ENCODE measurements at regions not wholly inside any gene's neighbourhood (a gene's known extent, or its start where the extent isn't known, plus 50 kb on each side); places are given as distances from the start of the nearest gene placed in this dataset.
A peak's percentile ranks its signal among the peaks of the same experiment; 100 is the strongest.

DNA sequence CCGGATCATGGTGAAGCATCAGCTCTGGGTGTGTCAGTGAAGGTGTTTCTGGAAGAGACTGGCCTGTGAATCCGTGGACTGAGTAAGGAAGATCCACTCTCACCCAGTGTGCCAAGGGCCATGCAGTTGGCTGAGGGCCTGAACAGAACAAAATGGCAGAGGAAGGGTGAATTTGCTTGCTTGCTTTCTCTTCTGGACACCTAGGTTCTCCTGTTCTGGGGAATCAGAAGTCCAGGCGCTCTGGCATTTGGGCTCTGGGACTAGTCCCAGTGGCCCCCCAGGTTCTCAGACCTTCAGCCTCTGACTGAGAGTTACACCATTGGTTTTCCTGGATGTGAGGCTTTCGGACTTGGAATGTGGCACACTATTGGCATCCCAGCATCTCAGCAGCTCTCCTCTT, 1170.8 kb downstream of the TBC1D22A start:
- peak overlapping the region in 1 of 10 donors; percentile 42 for H3K4me3 Mint-ChIP-seq
- DNase-seq (no peak), ATAC-seq (no peak)
- H3K9me3 Mint-ChIP-seq: peaks cover 6 to 42% (median 27%) of the 10 kb centered on the region in 9 donors
- H3K27me3 Mint-ChIP-seq: peaks cover 0 to 10% (median 9%) of the 10 kb centered on the region in 5 donors
- no peak overlapping the region for H3K27ac Mint-ChIP-seq
- peaks cover 0 to 6% (median 0%) of the 10 kb centered on the region in 4 donors for H3K4me1 Mint-ChIP-seq
- H3K36me3 Mint-ChIP-seq: peaks cover 0 to 19% (median 0%) of the 10 kb centered on the region in 3 donors
- POLR2A ChIA-PET: no interaction called here

DNA sequence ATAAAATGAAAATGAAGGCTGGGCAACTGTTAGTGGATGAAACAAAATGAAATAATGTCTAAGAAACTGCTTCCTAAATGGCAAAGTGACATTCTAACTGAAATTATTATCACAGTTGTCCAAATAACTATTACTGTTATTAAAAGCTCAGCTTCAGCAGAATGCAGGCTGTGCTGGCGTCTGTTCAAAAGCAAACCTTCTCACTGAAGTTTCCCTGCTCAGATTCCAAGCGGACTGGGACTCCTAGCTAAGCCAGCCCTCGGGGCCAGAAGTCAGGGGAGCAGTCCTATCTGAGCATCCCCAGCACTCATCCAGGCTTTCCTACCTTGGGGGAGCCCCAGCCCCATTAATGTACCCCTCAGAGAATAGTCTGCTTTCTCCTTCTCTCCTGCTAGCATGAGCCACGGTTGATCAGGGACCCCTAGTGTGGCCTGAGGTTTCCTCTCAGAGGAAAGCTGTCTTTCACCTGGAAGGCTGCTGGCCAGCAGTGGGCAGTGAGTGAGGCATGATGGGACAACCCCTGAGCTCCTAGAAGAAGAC, 1167.3 kb downstream of the TBC1D22A start:
- Mint-ChIP-seq H3K27ac (no peak overlapping the region), H3K4me1 (peaks cover 0 to 10% (median 0%) of the 10 kb centered on the region in 4 donors), H3K4me3 (no peak overlapping the region), H3K36me3 (peaks cover 0 to 14% (median 0%) of the 10 kb centered on the region in 3 donors), H3K27me3 (peaks cover 1 to 39% (median 15%) of the 10 kb centered on the region in 5 donors), H3K9me3 (peaks cover 0 to 18% (median 14%) of the 10 kb centered on the region in 9 donors)
- ATAC-seq: no peak
- DNase-seq: no peak
- POLR2A ChIA-PET: interaction anchor here (0.6 kb wide), 1 partner anchor 10 kb away, joined by 3 read pairs; no protein-coding TSS in a partner anchor

DNA sequence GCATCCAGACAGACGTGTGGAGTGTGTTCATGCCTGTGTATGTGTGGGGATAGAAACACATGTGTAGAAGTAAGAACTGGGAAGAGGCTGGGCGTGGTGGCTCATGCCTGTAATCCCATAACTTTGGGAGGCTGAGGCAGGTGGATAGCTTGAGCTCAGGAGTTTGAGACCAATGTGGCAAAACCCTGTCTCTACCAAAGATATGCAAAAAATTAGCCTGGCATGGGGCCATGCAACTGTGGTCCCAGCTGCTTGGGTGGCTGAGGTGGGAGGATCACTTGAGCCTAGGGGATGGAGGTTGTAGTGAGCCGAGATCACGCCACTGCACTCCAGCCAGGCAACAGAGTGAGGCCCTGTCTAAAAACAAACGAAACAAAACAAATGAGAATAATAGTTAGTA, 1166.6 kb downstream of the TBC1D22A start:
- DNase-seq: no peak
- POLR2A ChIA-PET: no interaction called here
- Mint-ChIP-seq H3K27ac (no peak overlapping the region), H3K27me3 (peaks cover 1 to 39% (median 15%) of the 10 kb centered on the region in 5 donors), H3K36me3 (peaks cover 0 to 7% (median 0%) of the 10 kb centered on the region in 3 donors), H3K4me1 (peaks cover 0 to 10% (median 0%) of the 10 kb centered on the region in 4 donors), H3K9me3 (peaks cover 0 to 11% (median 8%) of the 10 kb centered on the region in 9 donors), H3K4me3 (no peak overlapping the region)
- no peak for ATAC-seq

DNA sequence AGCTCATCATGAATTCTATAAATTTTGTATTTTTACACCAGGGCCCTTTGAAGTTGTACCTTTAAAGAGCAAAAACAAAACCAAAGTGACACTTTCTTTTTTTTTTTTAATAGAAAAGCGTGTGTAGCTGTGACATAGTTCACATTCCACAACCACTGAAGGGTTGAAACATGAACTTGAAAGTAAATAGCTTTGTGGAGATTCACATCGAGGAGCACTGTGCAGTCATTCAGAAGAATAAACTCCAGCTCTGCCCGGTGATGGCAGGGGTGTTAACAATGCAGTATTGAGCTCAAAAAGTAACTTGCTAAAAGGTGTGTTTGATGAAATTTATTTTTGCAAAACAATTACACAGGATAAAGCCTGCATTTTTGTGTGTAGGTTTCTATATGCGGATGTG, 1166.2 kb downstream of the TBC1D22A start:
- Mint-ChIP-seq H3K4me1 (peaks cover 0 to 10% (median 0%) of the 10 kb centered on the region in 4 donors), H3K36me3 (peaks cover 0 to 7% (median 0%) of the 10 kb centered on the region in 3 donors), H3K27me3 (peaks cover 2 to 39% (median 15%) of the 10 kb centered on the region in 5 donors), H3K4me3 (no peak overlapping the region), H3K27ac (no peak overlapping the region), H3K9me3 (peaks cover 0 to 10% (median 6%) of the 10 kb centered on the region in 9 donors)
- no peak for ATAC-seq
- DNase-seq: no peak
- POLR2A ChIA-PET: no interaction called here

DNA sequence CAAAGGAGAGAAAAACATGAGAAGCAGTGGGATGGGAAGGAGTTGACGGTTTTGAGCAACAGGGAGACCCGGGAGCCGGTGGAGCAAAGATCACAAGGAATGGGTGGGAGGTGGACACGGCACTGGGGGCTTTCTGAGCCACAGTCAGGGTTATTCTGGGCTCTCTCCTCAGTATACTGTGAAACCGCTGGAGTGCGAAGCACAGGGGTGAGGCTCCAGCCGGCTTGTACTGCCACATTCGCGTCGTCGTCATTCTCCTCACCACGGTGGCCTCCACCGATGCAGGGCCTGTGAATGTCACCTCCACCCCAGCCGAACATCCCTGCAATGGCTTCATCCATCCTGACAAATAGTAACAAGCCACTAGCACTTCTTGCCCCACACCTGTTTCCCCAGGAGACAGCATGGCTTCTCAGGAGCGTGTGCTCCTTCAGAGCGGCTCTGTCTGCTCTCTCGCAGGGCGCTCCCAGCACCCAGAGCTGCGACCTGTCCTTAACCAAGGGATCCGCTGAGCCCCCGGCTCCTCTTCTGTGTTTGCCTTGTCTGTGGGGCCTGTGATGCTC, 1165.3 kb downstream of the TBC1D22A start:
- POLR2A ChIA-PET: no interaction called here
- H3K27me3 Mint-ChIP-seq: peaks cover 3 to 39% (median 15%) of the 10 kb centered on the region in 5 donors
- ATAC-seq: no peak
- peaks cover 0 to 10% (median 0%) of the 10 kb centered on the region in 4 donors for H3K4me1 Mint-ChIP-seq
- no peak overlapping the region for H3K4me3 Mint-ChIP-seq
- H3K27ac Mint-ChIP-seq: no peak overlapping the region
- no peak for DNase-seq
- H3K9me3 Mint-ChIP-seq: peaks cover 0 to 10% (median 4%) of the 10 kb centered on the region in 9 donors
- peaks cover 0 to 7% (median 0%) of the 10 kb centered on the region in 3 donors for H3K36me3 Mint-ChIP-seq

DNA sequence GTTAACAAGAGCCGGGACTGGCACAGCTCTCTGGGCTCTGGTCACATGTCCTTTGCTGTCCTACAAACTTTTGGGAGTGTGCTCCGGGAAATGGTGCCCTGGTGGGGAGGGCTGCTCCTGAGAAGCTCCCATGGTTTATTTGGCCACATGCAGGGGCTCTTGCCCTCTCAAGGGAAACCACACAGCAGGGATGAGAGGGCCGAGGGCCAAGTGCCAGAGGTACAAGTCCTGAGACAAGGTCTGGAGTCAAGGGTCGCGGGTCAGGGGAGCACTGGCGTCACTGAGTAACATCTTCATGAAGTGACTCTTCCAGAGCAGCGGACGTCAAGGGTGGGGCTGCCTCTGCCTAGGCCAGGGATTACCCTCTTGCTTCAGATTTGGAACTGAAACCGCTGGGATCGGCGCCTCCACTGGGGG, 1160.6 kb downstream of the TBC1D22A start:
- Mint-ChIP-seq H3K27me3 (peaks cover under 1 to 27% (median 7%) of the 10 kb centered on the region in 5 donors), H3K27ac (no peak overlapping the region), H3K4me3 (no peak overlapping the region), H3K36me3 (no peaks in the 10 kb centered on the region), H3K4me1 (peaks cover 2 to 23% (median 15%) of the 10 kb centered on the region in 4 donors), H3K9me3 (peaks cover 0 to 3% (median 0%) of the 10 kb centered on the region in 9 donors)
- POLR2A ChIA-PET: no interaction called here
- no peak for DNase-seq
- ATAC-seq: no peak

DNA sequence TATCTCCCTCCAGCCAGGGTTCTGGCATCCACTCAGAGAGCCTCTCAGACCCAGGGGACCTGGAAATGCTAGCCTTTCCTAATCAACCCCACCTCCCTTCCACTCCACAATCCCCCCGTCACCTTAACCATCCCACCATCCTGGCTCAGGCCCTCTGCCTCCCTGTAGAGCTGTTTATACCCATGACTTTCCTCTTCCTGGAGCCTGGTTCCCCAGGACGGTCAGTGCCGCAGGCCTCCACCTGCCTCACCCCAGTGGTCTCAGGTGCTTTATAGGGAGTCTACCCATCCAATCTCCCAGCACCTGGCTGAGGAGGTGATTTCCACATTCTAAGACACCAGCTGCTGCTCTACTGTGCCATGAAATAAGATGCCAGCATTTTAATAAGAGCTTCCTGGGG, 1159.5 kb downstream of the TBC1D22A start:
- no peak overlapping the region for H3K27ac Mint-ChIP-seq
- H3K36me3 Mint-ChIP-seq: no peaks in the 10 kb centered on the region
- peaks cover 0 to 16% (median 5%) of the 10 kb centered on the region in 5 donors for H3K27me3 Mint-ChIP-seq
- ATAC-seq (no peak), DNase-seq (no peak)
- POLR2A ChIA-PET: no interaction called here
- peaks cover 0 to 3% (median 0%) of the 10 kb centered on the region in 9 donors for H3K9me3 Mint-ChIP-seq
- no peak overlapping the region for H3K4me3 Mint-ChIP-seq
- H3K4me1 Mint-ChIP-seq: peaks cover 2 to 29% (median 19%) of the 10 kb centered on the region in 4 donors

DNA sequence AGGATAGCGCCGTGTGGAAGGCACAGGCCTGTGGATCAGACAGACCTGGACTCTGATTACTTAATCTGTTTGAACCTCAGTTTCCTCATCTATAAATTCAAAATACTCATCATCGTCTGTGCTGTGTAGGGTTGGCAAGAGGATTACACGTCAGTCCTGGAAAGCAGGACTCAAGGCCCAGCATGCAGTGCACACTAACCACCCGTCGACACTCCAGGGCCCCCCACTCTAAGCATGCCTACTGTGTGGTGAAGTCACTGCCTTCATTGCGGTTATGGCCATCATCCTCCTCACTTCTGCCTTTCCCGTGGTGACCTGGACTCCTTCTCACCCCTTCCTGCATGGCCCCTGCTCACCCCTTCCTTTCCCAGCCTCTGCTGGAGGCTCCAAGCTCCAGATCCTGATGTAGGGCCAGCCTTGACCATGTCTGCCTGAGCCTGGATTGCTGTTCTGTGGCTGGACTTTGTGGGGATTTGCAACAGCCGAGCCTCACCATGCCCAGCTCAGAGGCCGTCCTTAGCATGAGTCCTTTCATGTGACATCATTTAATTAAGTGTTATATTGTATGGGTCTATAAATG, 1158.0 kb downstream of the TBC1D22A start:
- no peak for ATAC-seq
- no peak for DNase-seq
- Mint-ChIP-seq H3K4me1 (peaks cover 2 to 32% (median 19%) of the 10 kb centered on the region in 4 donors), H3K36me3 (no peaks in the 10 kb centered on the region), H3K27me3 (peaks cover 0 to 9% (median 5%) of the 10 kb centered on the region in 5 donors), H3K9me3 (peaks cover 0 to 3% (median 0%) of the 10 kb centered on the region in 9 donors), H3K27ac (peak overlapping the region in 1 of 10 donors; percentile 65), H3K4me3 (no peak overlapping the region)
- POLR2A ChIA-PET: no interaction called here

DNA sequence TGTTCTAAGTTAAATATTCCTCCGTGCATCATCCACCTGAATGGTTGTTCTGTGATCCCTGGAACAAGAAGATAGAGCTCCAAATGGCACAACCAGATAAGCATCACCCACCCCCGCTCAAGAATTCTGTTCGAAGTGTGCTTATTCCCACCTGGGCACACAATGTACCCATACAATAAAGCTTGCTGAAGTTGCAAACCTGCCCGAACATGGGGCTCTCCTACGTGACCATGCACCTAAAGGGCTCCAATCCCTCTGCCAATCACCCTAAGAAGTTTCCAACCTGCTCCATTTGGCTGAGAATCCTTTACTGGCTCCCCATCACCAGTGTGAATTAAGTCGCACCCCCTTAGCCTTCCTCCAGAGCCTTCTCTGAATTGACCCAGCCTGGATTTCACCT, 1157.4 kb downstream of the TBC1D22A start:
- POLR2A ChIA-PET: no interaction called here
- Mint-ChIP-seq H3K9me3 (peaks cover 0 to 3% (median 0%) of the 10 kb centered on the region in 9 donors), H3K4me3 (no peak overlapping the region), H3K27ac (no peak overlapping the region), H3K36me3 (no peaks in the 10 kb centered on the region), H3K4me1 (peaks cover 2 to 32% (median 19%) of the 10 kb centered on the region in 4 donors), H3K27me3 (peaks cover 0 to 5% (median 2%) of the 10 kb centered on the region in 5 donors)
- ATAC-seq (no peak), DNase-seq (no peak)

DNA sequence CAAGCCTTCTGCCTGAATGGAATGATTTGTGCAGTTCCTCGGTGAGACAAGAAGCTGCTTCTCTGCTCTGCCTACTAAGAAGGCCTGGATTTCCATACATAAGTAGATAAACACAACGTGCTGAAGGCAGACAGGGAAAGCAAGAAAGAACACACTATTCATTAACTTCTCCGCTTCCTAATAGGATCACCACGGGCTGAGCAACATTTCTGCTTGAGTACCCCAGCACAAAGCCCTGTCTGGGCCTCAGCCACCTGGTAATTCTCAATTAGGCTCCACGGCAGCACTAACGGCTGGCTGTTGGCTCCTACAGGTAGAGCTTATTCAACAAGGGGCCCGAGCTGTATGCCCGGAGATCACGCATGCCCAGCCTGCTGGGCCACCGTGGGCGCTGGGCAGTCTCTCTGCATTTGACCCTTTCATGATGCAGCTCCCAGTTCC, 1156.6 kb downstream of the TBC1D22A start:
- DNase-seq (no peak), ATAC-seq (no peak)
- H3K27me3 Mint-ChIP-seq: peaks cover 0 to 6% (median 1%) of the 10 kb centered on the region in 5 donors
- H3K27ac Mint-ChIP-seq: peak overlapping the region in 4 of 10 donors; percentile 1 to 41 (median 6)
- POLR2A ChIA-PET: no interaction called here
- peaks cover 0 to 2% (median 0%) of the 10 kb centered on the region in 9 donors for H3K9me3 Mint-ChIP-seq
- no peaks in the 10 kb centered on the region for H3K36me3 Mint-ChIP-seq
- H3K4me3 Mint-ChIP-seq: peak overlapping the region in 2 of 10 donors; percentile 33 to 34
- peaks cover 2 to 32% (median 19%) of the 10 kb centered on the region in 4 donors for H3K4me1 Mint-ChIP-seq

DNA sequence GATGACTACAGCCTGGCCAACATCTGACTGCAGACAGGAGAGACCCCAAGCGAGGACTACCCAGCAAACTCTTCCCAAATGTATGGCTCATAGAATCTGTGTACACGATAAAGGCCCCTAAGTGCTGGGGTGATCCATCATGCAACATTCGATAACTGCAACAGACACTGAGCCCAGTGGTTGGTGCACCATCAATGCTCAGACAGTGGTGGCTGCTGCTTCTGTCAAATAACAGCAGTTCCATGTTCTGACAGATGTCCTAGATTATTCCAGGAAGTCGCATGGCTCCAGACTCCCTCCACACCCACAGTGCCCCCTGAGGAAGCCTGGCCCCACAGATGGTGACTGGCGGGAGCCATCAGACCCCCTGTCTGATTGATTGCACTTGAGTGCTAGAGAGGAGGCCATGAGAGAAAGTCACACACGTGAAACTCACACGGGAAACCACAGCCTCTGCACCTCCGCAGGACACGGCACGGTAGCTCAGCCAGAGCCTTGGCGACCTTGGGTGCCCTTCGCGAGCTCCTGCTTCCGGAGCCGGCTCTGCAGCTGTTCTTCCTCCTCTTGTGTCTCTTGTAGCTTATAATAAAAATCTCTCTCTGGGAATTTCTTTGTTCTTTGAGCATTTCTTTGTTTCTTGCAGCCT, 1155.9 kb downstream of the TBC1D22A start:
- peaks cover 0 to 8% (median 1%) of the 10 kb centered on the region in 5 donors for H3K27me3 Mint-ChIP-seq
- H3K27ac Mint-ChIP-seq: peak overlapping the region in 3 of 10 donors; percentile 4 to 43 (median 9)
- peak in 4 of 10 donors; percentile 13 to 16 (median 14) for DNase-seq
- H3K4me1 Mint-ChIP-seq: peaks cover 2 to 32% (median 19%) of the 10 kb centered on the region in 4 donors
- H3K36me3 Mint-ChIP-seq: no peaks in the 10 kb centered on the region
- peak in 1 of 2 donors; percentile 65 for ATAC-seq
- POLR2A ChIA-PET: interaction anchor here (0.7 kb wide), 1 partner anchor 49 kb away, joined by 3 read pairs; no protein-coding TSS in a partner anchor
- H3K4me3 Mint-ChIP-seq: peak overlapping the region in 4 of 10 donors; percentile 2 to 58 (median 34)
- no peaks in the 10 kb centered on the region for H3K9me3 Mint-ChIP-seq

DNA sequence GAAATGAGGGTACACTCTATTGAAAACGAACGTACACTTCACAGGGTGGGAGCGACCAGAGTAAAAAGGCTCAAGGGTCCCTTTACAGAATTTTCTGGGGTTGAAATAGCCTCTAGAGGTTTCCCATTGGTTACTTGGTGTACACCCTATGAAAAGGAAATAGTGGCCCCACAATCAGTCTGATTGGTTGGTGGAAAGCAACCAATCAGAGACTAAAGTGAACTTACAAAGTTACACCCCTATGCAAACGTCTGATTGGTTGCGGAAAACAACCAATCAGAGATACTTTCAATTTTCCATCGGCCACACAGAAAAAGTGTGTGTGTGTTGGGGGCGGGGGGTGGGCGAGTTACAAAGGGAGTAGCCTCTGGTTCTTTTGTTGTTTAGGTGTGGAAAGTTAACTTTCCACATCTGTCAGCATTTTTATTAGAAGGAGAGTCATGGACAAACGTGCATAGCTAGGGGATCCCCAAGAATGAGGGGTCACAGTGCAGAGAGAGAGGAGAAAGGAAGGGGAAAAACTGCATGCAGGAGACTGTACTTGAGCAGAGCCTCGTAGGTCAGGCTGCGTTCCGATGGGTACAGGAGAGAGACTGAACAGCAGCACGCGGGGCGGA, 1152.1 kb downstream of the TBC1D22A start:
- POLR2A ChIA-PET: no interaction called here
- DNase-seq (no peak), ATAC-seq (no peak)
- H3K27me3 Mint-ChIP-seq: peaks cover 0 to 8% (median 2%) of the 10 kb centered on the region in 5 donors
- H3K27ac Mint-ChIP-seq: no peak overlapping the region
- peaks cover 0 to 16% (median 0%) of the 10 kb centered on the region in 3 donors for H3K36me3 Mint-ChIP-seq
- peaks cover 0 to 25% (median 18%) of the 10 kb centered on the region in 4 donors for H3K4me1 Mint-ChIP-seq
- no peak overlapping the region for H3K4me3 Mint-ChIP-seq
- H3K9me3 Mint-ChIP-seq: peaks cover 3 to 16% (median 14%) of the 10 kb centered on the region in 9 donors

All from naive thymus-derived CD8-positive, alpha-beta T cell (primary cell).